Epithelial cell of esophagus (primary cell): ENCODE measurements at regions not wholly inside any gene's neighbourhood (a gene's known extent, or its start where the extent isn't known, plus 50 kb on each side); places are given as distances from the start of the nearest gene placed in this dataset.

Source experiments
- DNase-seq: peaks from one replicate; pipeline ENCODE4 v3.0.0; 2010; ENCODE audit warnings: low read depth
- H3K4me3 ChIP-seq: 2 replicates; pipeline ENCODE4 v1.5.1; 2011; ENCODE audit warnings: mild to moderate bottlenecking, low read length, control low read depth
- CTCF ChIP-seq: IDR thresholded peaks from 2 replicates; pipeline ENCODE4 v1.5.1; 2011; ENCODE audit warnings: low read depth, mild to moderate bottlenecking, low read length, control low read depth, inconsistent platforms; ENCODE audit not compliant: insufficient read depth; ENCODE audit errors: missing control alignments

GRCh38 chr18:70966419-70966818, 677.6 kb downstream of the SOCS6 start:
- TF ChIP-seq CTCF = no peak
- DNase-seq = no peak
- no peak overlapping the region for H3K4me3 ChIP-seq

DNA sequence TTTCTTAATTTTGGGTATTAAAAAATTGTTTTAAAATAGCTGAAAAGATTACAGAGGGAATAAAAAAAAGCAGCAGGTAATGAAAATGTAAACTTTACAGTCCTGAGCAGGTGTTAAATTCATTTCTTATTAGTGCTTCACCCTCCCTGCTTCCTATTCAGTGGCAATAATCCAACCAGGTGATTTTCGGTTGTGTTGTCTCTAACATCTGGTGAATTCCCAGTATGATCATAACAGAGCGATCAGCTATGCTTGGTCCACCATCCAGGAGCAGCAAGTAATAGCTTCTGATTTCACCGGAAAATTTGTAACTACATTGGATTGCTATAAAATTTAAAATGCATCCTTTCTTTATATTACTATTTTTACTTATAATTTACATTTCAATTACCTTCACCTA, 673.1 kb downstream of the SOCS6 start:
- DNase-seq = no peak
- H3K4me3 ChIP-seq = no peak overlapping the region
- TF ChIP-seq CTCF = no peak

DNA sequence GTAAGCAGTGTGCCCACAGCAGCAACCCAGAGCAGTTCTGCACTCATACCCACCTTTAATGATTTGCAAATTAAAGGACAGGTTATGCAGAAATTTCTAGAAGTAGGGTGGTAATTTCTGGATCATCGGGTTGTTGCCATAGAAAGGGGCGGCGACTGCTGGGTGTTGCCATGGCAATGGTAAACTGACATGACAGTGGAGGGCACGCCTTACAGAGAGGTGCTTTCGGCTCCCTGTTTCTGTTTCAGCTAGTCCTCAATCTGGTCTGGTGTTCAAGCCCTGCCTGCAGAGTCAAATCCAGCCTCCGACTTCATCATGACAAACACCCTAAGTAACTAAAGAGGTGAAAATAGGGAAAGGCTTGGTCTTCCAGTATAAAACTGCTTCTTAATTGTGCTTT, 667.7 kb downstream of the SOCS6 start:
- H3K4me3 ChIP-seq = no peak overlapping the region
- DNase-seq = no peak
- TF ChIP-seq CTCF = no peak

GRCh38 chr18:70936160-70936559, 647.3 kb downstream of the SOCS6 start:
- TF ChIP-seq CTCF = no peak
- no peak overlapping the region for H3K4me3 ChIP-seq

GRCh38 chr18:70931942-70932814, 643.3 kb downstream of the SOCS6 start:
- DNase-seq = peak; percentile 29
- peak; percentile 48 for TF ChIP-seq CTCF
- no peak overlapping the region for H3K4me3 ChIP-seq

More at GRCh38 chr18:70936160-70936559, 647.3 kb downstream of the SOCS6 start:
- no peak for DNase-seq

GRCh38 chr18:70920840-70921374, 632.1 kb downstream of the SOCS6 start:
- no peak overlapping the region for H3K4me3 ChIP-seq
- DNase-seq = no peak
- TF ChIP-seq CTCF = no peak
